ENCODE measurements at regions not wholly inside any gene's neighbourhood (a gene's known extent, or its start where the extent isn't known, plus 50 kb on each side); places are given as distances from the start of the nearest gene placed in this dataset.

DNA sequence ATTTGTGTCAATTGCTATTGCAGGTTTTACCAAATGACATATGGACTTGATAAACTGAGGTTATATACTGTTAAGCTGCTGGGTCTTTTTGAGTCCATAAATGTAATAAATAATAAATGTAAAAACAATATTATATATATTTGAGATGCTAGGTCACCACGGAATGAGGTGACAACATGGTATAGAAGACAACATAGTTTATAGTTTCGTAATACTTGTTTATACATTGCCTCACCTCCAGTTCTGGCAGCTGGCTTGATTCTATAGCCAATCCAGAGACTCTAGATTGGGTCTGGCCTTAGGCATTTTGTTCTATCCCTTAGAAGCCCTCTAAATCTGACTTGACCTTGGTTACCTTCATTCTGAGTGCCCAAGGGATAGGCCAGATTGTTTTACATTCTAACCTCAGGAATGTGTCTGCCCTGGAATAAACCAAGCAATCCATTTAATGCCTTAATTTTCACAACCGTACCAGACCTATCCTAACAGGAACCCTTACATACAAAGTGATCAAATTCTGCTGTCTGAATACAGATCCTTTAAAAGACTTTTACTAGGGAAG, 61.5 kb upstream of the STXBP5 start:
- no peaks in the 10 kb centered on the region for H4K20me1 ChIP-seq (ENCODE audit: insufficient read depth, low read length)
- no peaks in the 10 kb centered on the region for H3K36me3 ChIP-seq (ENCODE audit: insufficient read depth, low read length)
- no peaks in the 10 kb centered on the region for H3K4me1 ChIP-seq (ENCODE audit: insufficient read depth, low read length, poor library complexity, severe bottlenecking)
- ChIA-PET CTCF (ENCODE audit: unreplicated experiment) (no interaction called here), POLR2A (no interaction called here)
- no peaks in the 10 kb centered on the region for H3K79me2 ChIP-seq (ENCODE audit: insufficient read depth, low read depth, low read length)
- BruUV-seq (replicated peaks), result no TSS peak
- TF ChIP-seq EZH2phosphoT487 (IDR thresholded peaks at IDR 0.05; ENCODE audit: borderline replicate concordance, low read depth, low read length), result no peak
- TF ChIP-seq, protein P1, sequence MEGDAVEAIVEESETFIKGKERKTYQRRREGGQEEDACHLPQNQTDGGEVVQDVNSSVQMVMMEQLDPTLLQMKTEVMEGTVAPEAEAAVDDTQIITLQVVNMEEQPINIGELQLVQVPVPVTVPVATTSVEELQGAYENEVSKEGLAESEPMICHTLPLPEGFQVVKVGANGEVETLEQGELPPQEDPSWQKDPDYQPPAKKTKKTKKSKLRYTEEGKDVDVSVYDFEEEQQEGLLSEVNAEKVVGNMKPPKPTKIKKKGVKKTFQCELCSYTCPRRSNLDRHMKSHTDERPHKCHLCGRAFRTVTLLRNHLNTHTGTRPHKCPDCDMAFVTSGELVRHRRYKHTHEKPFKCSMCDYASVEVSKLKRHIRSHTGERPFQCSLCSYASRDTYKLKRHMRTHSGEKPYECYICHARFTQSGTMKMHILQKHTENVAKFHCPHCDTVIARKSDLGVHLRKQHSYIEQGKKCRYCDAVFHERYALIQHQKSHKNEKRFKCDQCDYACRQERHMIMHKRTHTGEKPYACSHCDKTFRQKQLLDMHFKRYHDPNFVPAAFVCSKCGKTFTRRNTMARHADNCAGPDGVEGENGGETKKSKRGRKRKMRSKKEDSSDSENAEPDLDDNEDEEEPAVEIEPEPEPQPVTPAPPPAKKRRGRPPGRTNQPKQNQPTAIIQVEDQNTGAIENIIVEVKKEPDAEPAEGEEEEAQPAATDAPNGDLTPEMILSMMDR (conservative IDR thresholded peaks at IDR 0.05; ENCODE audit: low read length), result no peak
- intact Hi-C loops (cut with micrococcal nuclease; ENCODE audit: unreplicated experiment), result no loop called here
- no peak overlapping the region for H2AFZ ChIP-seq (ENCODE audit: low read length)
- H3K27ac ChIP-seq (ENCODE audit: low read depth, low read length, poor library complexity, severe bottlenecking), result no peak overlapping the region
- H3K9me2 ChIP-seq (ENCODE audit: insufficient read depth, low read length), result no peaks in the 10 kb centered on the region
- no peak for DNase-seq (ENCODE audit: low spot score)
- no peaks in the 10 kb centered on the region for H3K9me3 ChIP-seq (ENCODE audit: low read length)
- no peak overlapping the region for H3K4me2 ChIP-seq (ENCODE audit: low read length)
- H3K4me3 ChIP-seq (ENCODE audit: low read depth, low read length, poor library complexity, severe bottlenecking), result no peak overlapping the region

DNA sequence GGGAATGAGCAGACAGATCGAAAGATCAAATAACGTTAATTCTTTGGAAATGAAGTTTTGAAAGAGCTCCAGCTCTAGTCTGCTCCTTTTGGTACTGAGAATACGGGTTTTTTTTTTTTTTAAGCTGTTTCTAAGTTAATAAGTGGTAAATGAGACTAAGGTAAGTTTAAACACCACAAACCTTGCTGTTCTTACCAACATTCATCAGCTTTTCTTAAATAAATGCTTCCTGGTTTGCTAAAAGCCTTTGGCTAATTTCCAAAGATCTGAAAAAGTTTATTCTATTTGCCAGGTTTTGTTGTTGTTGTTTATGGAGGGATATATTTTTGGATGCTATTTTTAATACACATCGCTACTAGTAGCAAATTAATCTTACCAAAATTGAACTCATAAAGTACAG, 55.1 kb upstream of the STXBP5 start:
- H4K20me1 ChIP-seq (ENCODE audit: insufficient read depth, low read length), result no peaks in the 10 kb centered on the region
- ChIA-PET CTCF (ENCODE audit: unreplicated experiment) (no interaction called here), POLR2A (no interaction called here)
- no peaks in the 10 kb centered on the region for H3K36me3 ChIP-seq (ENCODE audit: insufficient read depth, low read length)
- intact Hi-C loops (cut with micrococcal nuclease; ENCODE audit: unreplicated experiment), result no loop called here
- no peaks in the 10 kb centered on the region for H3K79me2 ChIP-seq (ENCODE audit: insufficient read depth, low read depth, low read length)
- H3K9me3 ChIP-seq (ENCODE audit: low read length), result no peaks in the 10 kb centered on the region
- no peak overlapping the region for H3K4me3 ChIP-seq (ENCODE audit: low read depth, low read length, poor library complexity, severe bottlenecking)
- H2AFZ ChIP-seq (ENCODE audit: low read length), result no peak overlapping the region
- H3K4me2 ChIP-seq (ENCODE audit: low read length), result no peak overlapping the region
- TF ChIP-seq, protein P1 (conservative IDR thresholded peaks at IDR 0.05; ENCODE audit: low read length), result no peak
- TF ChIP-seq EZH2phosphoT487 (IDR thresholded peaks at IDR 0.05; ENCODE audit: borderline replicate concordance, low read depth, low read length), result no peak
- no TSS peak for BruUV-seq (replicated peaks)
- H3K9me2 ChIP-seq (ENCODE audit: insufficient read depth, low read length), result no peaks in the 10 kb centered on the region
- no peak overlapping the region for H3K27ac ChIP-seq (ENCODE audit: low read depth, low read length, poor library complexity, severe bottlenecking)
- DNase-seq (ENCODE audit: low spot score), result no peak
- no peaks in the 10 kb centered on the region for H3K4me1 ChIP-seq (ENCODE audit: insufficient read depth, low read length, poor library complexity, severe bottlenecking)

DNA sequence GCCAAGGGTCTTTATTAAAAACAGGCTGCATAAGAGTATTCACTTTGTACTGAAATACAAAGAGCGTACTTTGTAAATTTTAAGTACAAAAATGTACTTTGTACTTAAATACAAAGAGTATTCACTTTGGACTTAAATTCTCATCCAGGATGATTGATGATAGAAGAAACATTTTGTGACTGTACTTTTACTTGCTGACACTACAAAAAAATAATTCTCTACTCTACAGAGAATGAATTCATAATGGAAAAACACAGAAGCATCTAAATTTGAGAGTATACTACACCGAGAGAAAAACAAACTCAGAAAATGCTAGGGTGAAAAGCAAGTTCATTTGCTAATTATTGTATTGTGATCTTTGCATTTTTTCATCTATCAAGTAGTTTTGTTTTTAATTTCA, 54.4 kb upstream of the STXBP5 start:
- no peaks in the 10 kb centered on the region for H3K9me3 ChIP-seq (ENCODE audit: low read length)
- DNase-seq (ENCODE audit: low spot score), result no peak
- ChIA-PET POLR2A (no interaction called here), CTCF (ENCODE audit: unreplicated experiment) (no interaction called here)
- H3K4me2 ChIP-seq (ENCODE audit: low read length), result no peak overlapping the region
- no peaks in the 10 kb centered on the region for H4K20me1 ChIP-seq (ENCODE audit: insufficient read depth, low read length)
- no peak overlapping the region for H2AFZ ChIP-seq (ENCODE audit: low read length)
- H3K79me2 ChIP-seq (ENCODE audit: insufficient read depth, low read depth, low read length), result no peaks in the 10 kb centered on the region
- no peaks in the 10 kb centered on the region for H3K9me2 ChIP-seq (ENCODE audit: insufficient read depth, low read length)
- TF ChIP-seq EZH2phosphoT487 (IDR thresholded peaks at IDR 0.05; ENCODE audit: borderline replicate concordance, low read depth, low read length), result no peak
- TF ChIP-seq, protein P1 (conservative IDR thresholded peaks at IDR 0.05; ENCODE audit: low read length), result no peak
- H3K4me3 ChIP-seq (ENCODE audit: low read depth, low read length, poor library complexity, severe bottlenecking), result no peak overlapping the region
- intact Hi-C loops (cut with micrococcal nuclease; ENCODE audit: unreplicated experiment), result no loop called here
- H3K4me1 ChIP-seq (ENCODE audit: insufficient read depth, low read length, poor library complexity, severe bottlenecking), result no peaks in the 10 kb centered on the region
- H3K36me3 ChIP-seq (ENCODE audit: insufficient read depth, low read length), result no peaks in the 10 kb centered on the region
- no TSS peak for BruUV-seq (replicated peaks)
- no peak overlapping the region for H3K27ac ChIP-seq (ENCODE audit: low read depth, low read length, poor library complexity, severe bottlenecking)
